ENCODE measurements at regions not wholly inside any gene's neighbourhood (a gene's known extent, or its start where the extent isn't known, plus 50 kb on each side); places are given as distances from the start of the nearest gene placed in this dataset.

DNA sequence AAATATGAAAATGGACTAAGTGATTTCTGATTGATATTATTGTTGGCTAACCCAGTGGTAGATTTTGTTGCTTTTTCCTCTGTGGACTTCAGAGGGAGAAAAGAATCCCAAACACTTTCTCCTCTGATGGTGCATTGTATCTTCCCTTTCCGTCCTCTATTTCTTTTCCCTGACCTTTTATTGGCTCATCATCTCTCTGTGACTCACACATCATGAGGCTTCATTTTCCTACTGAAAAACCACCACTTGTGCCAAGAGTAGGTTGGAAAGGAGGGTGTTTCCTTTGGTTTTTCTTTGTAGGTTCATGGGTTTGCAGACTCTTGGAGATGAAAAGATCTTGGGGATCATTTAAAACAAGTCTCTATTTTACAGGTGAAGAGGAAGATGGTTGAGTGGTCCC, 311.7 kb upstream of the JAG1 start:
- 0 out of 3 replicates have a peak, but pooled peaks have one; percentile 17 for ATAC-seq
- TF ChIP-seq ZNF8 (CRISPR knock-in tag; IDR thresholded peaks at IDR 0.05) (no peak), TOX (CRISPR knock-in tag; IDR thresholded peaks at IDR 0.05; ENCODE audit: borderline replicate concordance) (peak; percentile 28; the same call in 1 of the 2 replicates)

DNA sequence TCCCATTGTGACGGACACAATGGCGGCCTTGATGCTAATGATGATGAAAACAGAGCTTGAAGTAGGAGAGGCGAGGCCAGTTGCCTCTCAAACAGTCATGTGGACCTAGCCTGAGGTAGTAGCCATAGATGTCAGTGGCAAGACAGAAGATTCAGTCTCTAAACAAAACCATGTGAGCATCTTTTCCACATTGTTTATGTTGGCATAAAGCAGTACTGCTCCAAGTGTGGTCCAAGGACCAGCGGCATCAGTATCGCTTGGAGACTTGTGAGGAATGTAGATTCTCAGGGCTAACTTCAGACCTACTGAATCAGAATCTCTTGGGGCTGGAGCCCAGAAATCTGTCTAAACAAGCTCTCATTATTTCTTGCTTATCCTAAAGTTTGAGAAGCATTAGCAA, 312.8 kb upstream of the JAG1 start:
- TF ChIP-seq SNAI2 (CRISPR knock-in tag; IDR thresholded peaks at IDR 0.05) = no peak
- TF ChIP-seq RARB (CRISPR knock-in tag; IDR thresholded peaks at IDR 0.05) = no peak
- TF ChIP-seq, protein P1, sequence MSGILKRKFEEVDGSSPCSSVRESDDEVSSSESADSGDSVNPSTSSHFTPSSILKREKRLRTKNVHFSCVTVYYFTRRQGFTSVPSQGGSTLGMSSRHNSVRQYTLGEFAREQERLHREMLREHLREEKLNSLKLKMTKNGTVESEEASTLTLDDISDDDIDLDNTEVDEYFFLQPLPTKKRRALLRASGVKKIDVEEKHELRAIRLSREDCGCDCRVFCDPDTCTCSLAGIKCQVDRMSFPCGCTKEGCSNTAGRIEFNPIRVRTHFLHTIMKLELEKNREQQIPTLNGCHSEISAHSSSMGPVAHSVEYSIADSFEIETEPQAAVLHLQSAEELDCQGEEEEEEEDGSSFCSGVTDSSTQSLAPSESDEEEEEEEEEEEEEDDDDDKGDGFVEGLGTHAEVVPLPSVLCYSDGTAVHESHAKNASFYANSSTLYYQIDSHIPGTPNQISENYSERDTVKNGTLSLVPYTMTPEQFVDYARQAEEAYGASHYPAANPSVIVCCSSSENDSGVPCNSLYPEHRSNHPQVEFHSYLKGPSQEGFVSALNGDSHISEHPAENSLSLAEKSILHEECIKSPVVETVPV (CRISPR knock-in tag; IDR thresholded peaks at IDR 0.05) = no peak
- no peak for TF ChIP-seq TOX (CRISPR knock-in tag; IDR thresholded peaks at IDR 0.05; ENCODE audit: borderline replicate concordance)
- TF ChIP-seq ZFP3 (CRISPR knock-in tag; IDR thresholded peaks at IDR 0.05) = no peak
- no peak for TF ChIP-seq ZC3H10 (CRISPR knock-in tag; IDR thresholded peaks at IDR 0.05)
- TF ChIP-seq ESRRG (CRISPR knock-in tag; IDR thresholded peaks at IDR 0.05) = no peak
- no peak for TF ChIP-seq OSR1 (CRISPR knock-in tag; IDR thresholded peaks at IDR 0.05)
- TF ChIP-seq ZNF70 (CRISPR knock-in tag; IDR thresholded peaks at IDR 0.05) = no peak
- TF ChIP-seq, protein P2, sequence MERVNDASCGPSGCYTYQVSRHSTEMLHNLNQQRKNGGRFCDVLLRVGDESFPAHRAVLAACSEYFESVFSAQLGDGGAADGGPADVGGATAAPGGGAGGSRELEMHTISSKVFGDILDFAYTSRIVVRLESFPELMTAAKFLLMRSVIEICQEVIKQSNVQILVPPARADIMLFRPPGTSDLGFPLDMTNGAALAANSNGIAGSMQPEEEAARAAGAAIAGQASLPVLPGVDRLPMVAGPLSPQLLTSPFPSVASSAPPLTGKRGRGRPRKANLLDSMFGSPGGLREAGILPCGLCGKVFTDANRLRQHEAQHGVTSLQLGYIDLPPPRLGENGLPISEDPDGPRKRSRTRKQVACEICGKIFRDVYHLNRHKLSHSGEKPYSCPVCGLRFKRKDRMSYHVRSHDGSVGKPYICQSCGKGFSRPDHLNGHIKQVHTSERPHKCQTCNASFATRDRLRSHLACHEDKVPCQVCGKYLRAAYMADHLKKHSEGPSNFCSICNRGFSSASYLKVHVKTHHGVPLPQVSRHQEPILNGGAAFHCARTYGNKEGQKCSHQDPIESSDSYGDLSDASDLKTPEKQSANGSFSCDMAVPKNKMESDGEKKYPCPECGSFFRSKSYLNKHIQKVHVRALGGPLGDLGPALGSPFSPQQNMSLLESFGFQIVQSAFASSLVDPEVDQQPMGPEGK (CRISPR knock-in tag; IDR thresholded peaks at IDR 0.05; ENCODE audit: borderline replicate concordance) = no peak
- TF ChIP-seq, protein P3, sequence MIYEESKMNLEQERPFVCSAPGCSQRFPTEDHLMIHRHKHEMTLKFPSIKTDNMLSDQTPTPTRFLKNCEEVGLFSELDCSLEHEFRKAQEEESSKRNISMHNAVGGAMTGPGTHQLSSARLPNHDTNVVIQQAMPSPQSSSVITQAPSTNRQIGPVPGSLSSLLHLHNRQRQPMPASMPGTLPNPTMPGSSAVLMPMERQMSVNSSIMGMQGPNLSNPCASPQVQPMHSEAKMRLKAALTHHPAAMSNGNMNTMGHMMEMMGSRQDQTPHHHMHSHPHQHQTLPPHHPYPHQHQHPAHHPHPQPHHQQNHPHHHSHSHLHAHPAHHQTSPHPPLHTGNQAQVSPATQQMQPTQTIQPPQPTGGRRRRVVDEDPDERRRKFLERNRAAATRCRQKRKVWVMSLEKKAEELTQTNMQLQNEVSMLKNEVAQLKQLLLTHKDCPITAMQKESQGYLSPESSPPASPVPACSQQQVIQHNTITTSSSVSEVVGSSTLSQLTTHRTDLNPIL (CRISPR knock-in tag; IDR thresholded peaks at IDR 0.05; ENCODE audit: low read depth) = no peak
- TF ChIP-seq ZNF8 (CRISPR knock-in tag; IDR thresholded peaks at IDR 0.05) = no peak
- TF ChIP-seq BACH2 (CRISPR knock-in tag; IDR thresholded peaks at IDR 0.05; ENCODE audit: borderline replicate concordance) = no peak
- no peak for TF ChIP-seq TCF4 (CRISPR knock-in tag; IDR thresholded peaks at IDR 0.05; ENCODE audit: borderline replicate concordance)
- TF ChIP-seq, protein P4, sequence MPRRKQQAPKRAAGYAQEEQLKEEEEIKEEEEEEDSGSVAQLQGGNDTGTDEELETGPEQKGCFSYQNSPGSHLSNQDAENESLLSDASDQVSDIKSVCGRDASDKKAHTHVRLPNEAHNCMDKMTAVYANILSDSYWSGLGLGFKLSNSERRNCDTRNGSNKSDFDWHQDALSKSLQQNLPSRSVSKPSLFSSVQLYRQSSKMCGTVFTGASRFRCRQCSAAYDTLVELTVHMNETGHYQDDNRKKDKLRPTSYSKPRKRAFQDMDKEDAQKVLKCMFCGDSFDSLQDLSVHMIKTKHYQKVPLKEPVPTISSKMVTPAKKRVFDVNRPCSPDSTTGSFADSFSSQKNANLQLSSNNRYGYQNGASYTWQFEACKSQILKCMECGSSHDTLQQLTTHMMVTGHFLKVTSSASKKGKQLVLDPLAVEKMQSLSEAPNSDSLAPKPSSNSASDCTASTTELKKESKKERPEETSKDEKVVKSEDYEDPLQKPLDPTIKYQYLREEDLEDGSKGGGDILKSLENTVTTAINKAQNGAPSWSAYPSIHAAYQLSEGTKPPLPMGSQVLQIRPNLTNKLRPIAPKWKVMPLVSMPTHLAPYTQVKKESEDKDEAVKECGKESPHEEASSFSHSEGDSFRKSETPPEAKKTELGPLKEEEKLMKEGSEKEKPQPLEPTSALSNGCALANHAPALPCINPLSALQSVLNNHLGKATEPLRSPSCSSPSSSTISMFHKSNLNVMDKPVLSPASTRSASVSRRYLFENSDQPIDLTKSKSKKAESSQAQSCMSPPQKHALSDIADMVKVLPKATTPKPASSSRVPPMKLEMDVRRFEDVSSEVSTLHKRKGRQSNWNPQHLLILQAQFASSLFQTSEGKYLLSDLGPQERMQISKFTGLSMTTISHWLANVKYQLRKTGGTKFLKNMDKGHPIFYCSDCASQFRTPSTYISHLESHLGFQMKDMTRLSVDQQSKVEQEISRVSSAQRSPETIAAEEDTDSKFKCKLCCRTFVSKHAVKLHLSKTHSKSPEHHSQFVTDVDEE (CRISPR knock-in tag; IDR thresholded peaks at IDR 0.05) = no peak
- no peak for TF ChIP-seq ISL1 (CRISPR knock-in tag; IDR thresholded peaks at IDR 0.05)
- TF ChIP-seq ZFP30 (CRISPR knock-in tag; IDR thresholded peaks at IDR 0.05) = no peak
- TF ChIP-seq PPARA (CRISPR knock-in tag; IDR thresholded peaks at IDR 0.05; ENCODE audit: borderline replicate concordance) = no peak
- no peak for TF ChIP-seq GLIS3 (CRISPR knock-in tag; IDR thresholded peaks at IDR 0.05)
- TF ChIP-seq CSDC2 (CRISPR knock-in tag; IDR thresholded peaks at IDR 0.05) = no peak
- ATAC-seq = no peak

DNA sequence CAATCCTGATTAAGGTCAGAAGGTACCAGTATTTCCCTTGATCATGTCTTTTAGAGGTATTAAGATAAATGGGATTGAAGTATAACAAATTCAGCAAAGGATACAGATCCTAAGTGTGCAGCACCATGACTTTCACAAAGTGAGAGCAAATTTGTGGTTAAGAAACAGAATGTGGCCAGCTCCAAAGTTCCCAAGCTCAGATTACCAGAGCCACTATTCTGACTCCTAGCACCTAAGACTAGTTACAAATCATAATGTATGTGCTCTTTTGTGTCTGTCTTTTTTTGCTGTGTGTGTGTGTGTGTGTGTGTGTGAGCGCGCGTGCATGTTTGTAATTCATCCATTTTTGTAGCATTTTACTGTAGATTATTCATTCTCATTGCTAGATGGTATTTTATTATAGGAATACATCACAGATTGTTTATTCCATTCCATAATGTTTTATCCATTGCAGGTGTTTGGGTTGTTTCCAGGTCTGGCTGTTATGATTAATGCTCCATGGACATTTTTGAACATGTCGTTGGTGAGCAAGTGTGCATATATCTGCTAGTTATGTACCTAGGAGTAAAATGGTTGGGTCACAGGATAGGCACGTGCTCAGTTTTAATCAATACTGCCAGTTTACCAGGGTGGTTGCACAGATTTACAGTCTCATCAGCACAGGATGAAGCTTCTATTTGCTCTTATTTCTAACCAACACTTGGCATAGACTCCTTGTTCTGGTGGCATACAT, 314.0 kb upstream of the JAG1 start:
- TF ChIP-seq ARNTL (CRISPR knock-in tag; IDR thresholded peaks at IDR 0.05; ENCODE audit: borderline replicate concordance, low read depth) (no peak), GLIS3 (CRISPR knock-in tag; IDR thresholded peaks at IDR 0.05) (no peak), ISL1 (CRISPR knock-in tag; IDR thresholded peaks at IDR 0.05) (no peak), ZNF565 (CRISPR knock-in tag; conservative IDR thresholded peaks at IDR 0.05; ENCODE audit: low read depth) (no peak), CSDC2 (CRISPR knock-in tag; IDR thresholded peaks at IDR 0.05) (no peak), ZFP30 (CRISPR knock-in tag; IDR thresholded peaks at IDR 0.05) (no peak), ZNF8 (CRISPR knock-in tag; IDR thresholded peaks at IDR 0.05) (no peak), ZC3H10 (CRISPR knock-in tag; IDR thresholded peaks at IDR 0.05) (no peak), TOX (CRISPR knock-in tag; IDR thresholded peaks at IDR 0.05; ENCODE audit: borderline replicate concordance) (no peak), ZNF70 (CRISPR knock-in tag; IDR thresholded peaks at IDR 0.05) (no peak), TCF4 (CRISPR knock-in tag; IDR thresholded peaks at IDR 0.05; ENCODE audit: borderline replicate concordance) (no peak), BACH2 (CRISPR knock-in tag; IDR thresholded peaks at IDR 0.05; ENCODE audit: borderline replicate concordance) (no peak), OSR1 (CRISPR knock-in tag; IDR thresholded peaks at IDR 0.05) (no peak)
- TF ChIP-seq, protein P5, sequence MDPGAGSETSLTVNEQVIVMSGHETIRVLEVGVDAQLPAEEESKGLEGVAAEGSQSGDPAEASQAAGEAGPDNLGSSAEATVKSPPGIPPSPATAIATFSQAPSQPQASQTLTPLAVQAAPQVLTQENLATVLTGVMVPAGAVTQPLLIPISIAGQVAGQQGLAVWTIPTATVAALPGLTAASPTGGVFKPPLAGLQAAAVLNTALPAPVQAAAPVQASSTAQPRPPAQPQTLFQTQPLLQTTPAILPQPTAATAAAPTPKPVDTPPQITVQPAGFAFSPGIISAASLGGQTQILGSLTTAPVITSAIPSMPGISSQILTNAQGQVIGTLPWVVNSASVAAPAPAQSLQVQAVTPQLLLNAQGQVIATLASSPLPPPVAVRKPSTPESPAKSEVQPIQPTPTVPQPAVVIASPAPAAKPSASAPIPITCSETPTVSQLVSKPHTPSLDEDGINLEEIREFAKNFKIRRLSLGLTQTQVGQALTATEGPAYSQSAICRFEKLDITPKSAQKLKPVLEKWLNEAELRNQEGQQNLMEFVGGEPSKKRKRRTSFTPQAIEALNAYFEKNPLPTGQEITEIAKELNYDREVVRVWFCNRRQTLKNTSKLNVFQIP (CRISPR knock-in tag; IDR thresholded peaks at IDR 0.05; ENCODE audit: borderline replicate concordance, low read depth) = no peak
- ATAC-seq = peak; percentile 59
